Stimulated activated naive CD8-positive, alpha-beta T cell treated with anti-CD3 and anti-CD28 coated beads, Interleukin-15, Interleukin-2, amounts not matched to agents 100 U/mL and 50 U/mL, for 24 hours (primary cell): ENCODE measurements at regions not wholly inside any gene's neighbourhood (a gene's known extent, or its start where the extent isn't known, plus 50 kb on each side); places are given as distances from the start of the nearest gene placed in this dataset.
"Not testable (repeated sequence)": the region's sequence is repeated elsewhere in the genome, so short reads cannot be mapped to it uniquely, and the experiment has no call there.

Source experiments
- ATAC-seq: fragments of 150-1000 bp; cut with Tn5 transposase; one replicate; pipeline ENCODE4 v1.10.0; 2021
- DNase-seq: peaks from one replicate; pipeline ENCODE4 v3.0.0; 2021

DNA sequence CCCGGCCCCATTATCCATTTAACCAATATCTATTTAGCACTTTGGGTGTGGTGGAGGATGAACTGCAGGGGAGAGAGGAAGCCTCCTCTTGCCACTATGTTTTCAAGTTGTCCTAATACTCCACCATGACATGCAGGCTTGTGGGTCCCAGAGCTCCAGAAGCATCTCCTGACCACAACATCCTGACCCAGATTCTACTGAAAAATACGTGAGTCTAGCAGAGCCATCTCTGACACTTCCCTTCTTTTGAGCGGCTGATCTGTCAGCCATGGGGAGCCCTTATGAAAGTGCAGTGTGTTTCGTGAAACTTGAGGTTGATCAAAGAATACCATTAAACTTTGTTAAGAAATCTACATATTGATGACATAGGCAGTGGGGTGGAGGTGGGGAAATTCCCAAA lies 126.6 kb downstream of the UNC93B1 start:
- not testable (repeated sequence) for ATAC-seq, DNase-seq

DNA sequence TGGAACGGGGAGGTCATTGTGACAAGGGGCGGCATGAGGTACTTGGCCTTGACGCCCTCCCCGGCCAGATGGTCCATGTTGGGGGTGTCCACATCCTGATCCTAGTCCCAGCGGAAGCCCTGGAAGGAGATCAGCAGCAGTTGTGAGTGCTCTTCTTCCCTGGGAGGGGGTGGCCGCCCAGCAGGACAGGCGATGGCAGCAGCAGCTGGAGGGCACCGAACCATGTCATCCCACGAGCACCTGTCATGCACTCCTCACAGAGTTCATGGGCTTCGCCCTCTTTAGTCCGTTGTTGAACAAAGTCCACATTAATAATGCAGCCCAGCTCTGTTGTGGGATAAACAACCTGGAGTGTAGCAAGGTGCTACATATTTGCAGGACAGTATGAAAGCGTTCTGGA lies 130.7 kb downstream of the UNC93B1 start:
- ATAC-seq, result not testable (repeated sequence)

DNA sequence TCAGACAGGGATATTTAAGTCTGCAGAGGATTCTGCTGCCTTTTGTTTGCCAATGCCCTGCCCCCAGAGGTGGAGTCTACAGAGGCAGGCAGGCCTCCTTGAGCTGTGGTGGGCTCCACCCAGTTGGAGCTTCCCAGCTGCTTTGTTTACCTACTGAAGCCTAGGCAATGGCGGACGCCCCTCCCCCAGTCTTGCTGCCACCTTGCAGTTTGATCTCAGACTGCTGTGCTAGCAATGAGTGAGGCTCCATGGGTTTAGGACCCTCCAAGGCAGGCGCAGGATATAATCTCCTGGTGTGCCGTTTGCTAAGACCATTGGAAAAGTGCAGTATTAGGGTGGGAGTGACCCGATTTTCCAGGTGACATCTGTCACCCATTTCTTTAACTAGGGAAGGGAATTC lies 132.7 kb downstream of the UNC93B1 start:
- DNase-seq, ATAC-seq: not testable (repeated sequence)

More for the DNA sequence above, 130.7 kb downstream of the UNC93B1 start:
- not testable (repeated sequence) for DNase-seq

GRCh38 chr11:67862896-67863295 lies 141.0 kb downstream of the UNC93B1 start:
- DNase-seq, ATAC-seq: not testable (repeated sequence)

DNA sequence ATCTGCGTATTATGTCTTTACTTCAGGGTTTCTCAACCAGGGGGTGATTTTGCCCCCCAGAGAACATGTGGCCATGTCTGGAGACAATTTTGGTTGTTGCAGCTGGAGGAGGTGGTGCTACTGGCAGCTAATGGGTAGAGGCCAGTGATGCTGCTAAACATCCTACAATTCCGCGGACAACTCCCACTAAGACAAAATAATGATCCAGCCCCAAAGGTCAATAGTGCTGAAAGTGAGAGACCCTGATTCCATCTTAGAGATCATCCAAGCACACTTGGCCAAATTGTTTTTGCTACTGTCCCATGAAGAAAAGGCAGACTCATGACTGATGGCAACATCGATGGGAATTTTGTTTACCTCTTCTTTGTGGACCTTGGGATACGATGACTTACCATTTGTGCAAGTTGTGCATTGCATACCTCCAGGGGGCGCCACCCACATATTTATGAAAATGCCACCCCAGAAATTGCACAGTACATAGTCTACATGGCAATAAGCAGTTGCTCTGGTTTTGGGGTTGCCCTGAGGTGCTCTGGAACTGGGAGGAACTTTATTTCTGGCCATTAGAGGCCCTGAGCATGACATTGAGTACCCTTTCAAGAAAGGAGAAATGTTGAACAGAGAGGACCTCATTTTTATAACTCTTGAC lies 144.3 kb downstream of the UNC93B1 start:
- peak; percentile 48 for DNase-seq
- not testable (repeated sequence) for ATAC-seq

DNA sequence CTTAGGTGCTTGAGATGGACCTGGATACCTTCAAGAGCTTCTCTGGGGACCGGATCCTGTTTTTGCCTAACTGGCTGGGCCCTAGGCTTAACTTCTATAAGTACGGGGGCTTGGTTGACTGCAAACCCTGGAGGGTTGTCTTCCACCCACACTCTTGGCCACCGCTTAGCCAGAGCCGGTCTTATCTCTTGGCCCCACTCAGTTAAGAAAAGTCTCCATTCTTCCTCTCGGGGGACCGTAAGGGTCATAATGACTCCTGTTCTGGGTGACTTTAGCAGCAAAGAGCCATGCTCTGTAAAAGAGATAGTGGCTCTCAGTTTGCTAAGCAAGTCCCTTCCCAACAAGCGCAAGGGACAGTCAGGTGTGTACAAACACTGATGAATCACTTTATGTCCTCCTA lies 153.2 kb downstream of the UNC93B1 start:
- DNase-seq, ATAC-seq: not testable (repeated sequence)

DNA sequence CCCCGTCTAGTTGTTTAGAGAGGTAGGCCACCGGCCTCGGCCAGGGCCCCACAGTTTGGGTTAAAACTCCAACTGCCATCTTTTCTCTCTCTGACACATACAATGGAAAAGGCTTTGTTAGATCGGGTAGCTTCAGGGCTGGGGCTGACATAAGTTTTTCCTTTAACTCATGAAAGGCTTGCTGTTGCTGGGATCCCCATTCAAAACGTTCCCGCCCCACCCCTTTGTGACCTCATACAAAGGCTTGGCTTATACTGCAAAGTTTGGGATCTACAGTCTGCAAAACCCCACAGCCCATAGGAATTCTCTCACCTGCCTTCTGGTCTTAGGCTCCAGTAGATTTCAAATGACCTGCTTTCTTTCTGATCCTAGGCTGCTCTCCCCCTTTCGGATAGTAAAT lies 154.1 kb downstream of the UNC93B1 start:
- ATAC-seq, DNase-seq: not testable (repeated sequence)

DNA sequence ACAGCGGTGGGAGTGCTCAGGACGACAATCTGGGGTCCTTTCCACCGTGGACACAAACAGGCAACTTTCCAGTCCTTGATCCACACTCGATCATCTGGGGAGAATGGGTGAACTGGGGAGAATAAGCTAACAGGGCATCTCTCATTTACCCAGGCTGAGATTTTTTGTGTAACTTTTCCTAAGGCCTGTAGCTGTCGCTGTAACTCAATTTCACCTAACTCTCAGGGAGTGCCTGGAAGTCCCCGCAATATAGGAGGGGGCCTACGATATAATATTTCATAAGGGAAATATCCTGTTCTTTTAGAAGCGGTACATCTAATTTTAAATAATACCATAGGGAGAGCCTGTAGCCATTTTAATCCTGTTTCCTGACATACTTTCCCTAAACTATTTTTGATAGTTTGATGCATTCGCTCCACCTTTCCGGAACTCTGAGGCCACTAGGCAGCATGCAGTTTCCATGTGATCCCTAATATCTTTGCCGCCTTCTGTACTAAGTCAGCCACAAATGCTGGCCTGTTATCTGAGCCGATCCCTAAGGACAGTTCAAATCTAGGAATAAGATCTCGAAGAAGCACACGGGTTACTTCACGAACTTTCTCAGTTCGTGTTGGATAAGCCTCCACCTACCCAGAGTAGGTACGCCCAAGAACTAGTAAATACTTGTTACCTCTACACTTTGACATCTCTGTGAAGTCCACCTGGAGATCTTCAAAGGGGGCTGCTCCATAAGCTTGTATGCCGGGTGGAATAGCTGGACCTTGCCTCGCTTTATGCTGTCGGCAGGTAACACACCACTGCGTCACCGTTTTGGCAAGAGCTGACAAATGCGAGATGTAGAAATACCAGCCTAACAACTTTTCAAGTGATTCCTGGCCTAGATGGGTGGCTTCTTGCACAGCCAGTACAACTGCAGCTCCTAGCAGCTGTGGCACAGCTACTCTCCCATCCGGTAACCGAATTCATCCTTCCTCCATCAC lies 155.7 kb downstream of the UNC93B1 start:
- not testable (repeated sequence) for DNase-seq, ATAC-seq

- ATAC-seq, DNase-seq: not testable (repeated sequence)
Measured at GRCh38 chr11:67846303-67846702, 157.6 kb downstream of the UNC93B1 start.

DNA sequence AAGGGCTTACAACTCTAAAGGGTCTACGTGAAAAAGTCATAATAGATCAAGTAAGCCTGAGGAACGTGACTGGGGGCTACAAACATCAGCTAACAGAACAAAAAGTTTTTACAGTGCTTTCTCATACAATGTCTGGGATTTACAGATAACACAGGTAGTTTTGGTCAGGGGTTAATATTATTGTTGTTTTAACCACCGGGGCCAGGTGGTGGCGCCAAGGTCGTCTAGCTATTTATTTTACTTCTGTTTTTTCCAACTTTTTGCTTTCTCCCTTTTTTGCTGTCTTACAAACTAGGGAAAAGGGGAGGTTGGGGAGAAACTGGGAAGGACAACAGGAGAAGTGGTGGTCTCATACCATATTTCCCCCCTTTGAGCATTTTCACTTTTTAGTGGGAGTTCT lies 158.6 kb downstream of the UNC93B1 start:
- not testable (repeated sequence) for ATAC-seq, DNase-seq

GRCh38 chr11:67840599-67840998 lies 163.3 kb downstream of the UNC93B1 start:
- not testable (repeated sequence) for ATAC-seq, DNase-seq

GRCh38 chr11:67830152-67830551 lies 155.7 kb upstream of the ALDH3B2 start:
- ATAC-seq, result not testable (repeated sequence)

GRCh38 chr11:67826951-67827296 lies 152.5 kb upstream of the ALDH3B2 start:
- ATAC-seq, result not testable (repeated sequence)

More at GRCh38 chr11:67830152-67830551, 155.7 kb upstream of the ALDH3B2 start:
- not testable (repeated sequence) for DNase-seq

GRCh38 chr11:67826028-67826950 lies 151.9 kb upstream of the ALDH3B2 start:
- not testable (repeated sequence) for ATAC-seq, DNase-seq

More at GRCh38 chr11:67826951-67827296, 152.5 kb upstream of the ALDH3B2 start:
- DNase-seq, result not testable (repeated sequence)

DNA sequence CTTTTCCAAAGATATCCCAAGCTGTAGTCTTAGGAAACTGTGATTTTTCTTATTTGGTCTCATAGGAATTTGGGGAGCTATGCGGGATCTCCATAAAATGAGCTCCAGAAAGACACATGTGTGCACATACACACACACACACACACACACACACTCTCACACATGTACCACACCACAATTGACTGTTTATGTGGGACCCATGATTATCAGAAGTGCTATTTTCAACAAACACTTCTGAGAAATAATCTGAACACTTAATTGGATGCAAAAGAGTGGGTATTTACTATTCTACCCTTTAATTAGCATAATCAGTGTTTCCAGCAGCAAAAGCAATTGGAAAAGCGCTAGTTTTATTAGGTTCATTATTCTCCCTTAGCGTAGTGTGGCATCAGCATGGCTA lies 150.4 kb upstream of the ALDH3B2 start:
- ATAC-seq, DNase-seq: not testable (repeated sequence)

- DNase-seq, result no peak
- ATAC-seq, result no peak
Measured at GRCh38 chr11:67820081-67820480, 145.7 kb upstream of the ALDH3B2 start.

DNA sequence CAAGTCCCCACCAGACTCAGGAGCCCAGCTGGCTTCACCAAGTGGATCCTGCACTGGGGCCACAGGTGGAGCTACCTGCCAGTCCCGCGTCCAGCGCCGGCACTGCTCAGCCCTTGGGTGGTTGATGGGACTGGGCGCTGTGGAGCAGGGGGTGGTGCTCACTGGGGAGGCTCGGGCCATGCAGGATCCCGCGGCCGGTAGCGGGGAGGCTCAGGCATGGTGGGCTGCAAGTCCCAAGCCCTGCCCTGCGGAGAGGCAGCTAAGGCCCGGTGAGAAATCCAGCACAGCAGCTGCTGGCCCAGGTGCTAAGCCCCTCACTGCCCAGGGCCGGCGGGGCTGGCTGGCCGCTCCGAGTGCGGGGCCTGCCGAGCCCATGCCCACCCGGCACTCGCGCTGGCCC lies 143.1 kb upstream of the ALDH3B2 start:
- not testable (repeated sequence) for ATAC-seq, DNase-seq

DNA sequence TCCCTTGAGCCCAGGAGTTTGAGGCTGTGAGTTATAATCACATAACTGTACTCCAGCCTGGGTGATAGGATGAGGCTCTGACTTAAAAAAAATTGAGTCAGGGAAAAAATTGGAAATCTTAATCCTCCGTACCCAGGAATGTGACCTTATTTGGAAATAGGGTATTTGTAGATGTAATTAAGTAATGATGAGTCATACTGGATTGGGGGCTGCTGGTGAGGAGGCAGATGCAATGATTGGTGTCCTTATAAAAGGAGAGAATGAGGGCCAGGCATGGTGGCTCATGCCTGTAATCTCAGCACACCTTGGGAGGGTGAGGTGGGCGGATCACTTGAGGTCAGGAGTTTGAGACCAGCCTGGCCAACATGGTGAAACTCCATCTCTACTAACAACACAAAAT lies 134.9 kb upstream of the ALDH3B2 start:
- not testable (repeated sequence) for ATAC-seq, DNase-seq

- not testable (repeated sequence) for ATAC-seq, DNase-seq
Measured at GRCh38 chr11:67807896-67808295, 133.5 kb upstream of the ALDH3B2 start.

DNA sequence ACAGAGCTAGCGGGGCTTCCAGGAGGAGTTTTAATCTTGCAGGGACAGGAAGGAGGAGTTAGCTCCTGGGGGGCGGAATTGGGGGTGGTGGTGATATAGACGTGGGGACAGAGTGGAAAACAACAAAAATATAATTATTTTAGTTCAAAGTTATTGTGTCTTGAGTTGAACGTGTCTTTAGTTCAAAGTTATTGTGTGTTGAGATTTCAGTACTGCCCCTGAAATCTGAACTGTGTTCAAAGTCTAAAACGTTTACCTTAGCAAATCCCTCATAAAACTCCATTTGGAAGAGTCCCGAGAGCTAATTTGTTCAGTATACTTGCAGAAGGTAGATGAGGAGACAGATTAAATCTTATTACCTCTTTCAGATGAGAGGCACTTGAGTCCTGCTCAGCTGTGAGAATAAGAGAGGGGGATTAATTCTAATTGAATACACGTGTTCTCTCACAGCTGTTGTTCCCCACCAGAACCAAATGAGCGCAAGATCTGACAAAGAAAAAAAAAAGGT lies 132.4 kb upstream of the ALDH3B2 start:
- DNase-seq, ATAC-seq: not testable (repeated sequence)

- DNase-seq, ATAC-seq: not testable (repeated sequence)
Measured at GRCh38 chr11:67806183-67806582, 131.8 kb upstream of the ALDH3B2 start.
